DOHH2 (cell line): ENCODE measurements at regions not wholly inside any gene's neighbourhood (a gene's known extent, or its start where the extent isn't known, plus 50 kb on each side); places are given as distances from the start of the nearest gene placed in this dataset.

Experiments used
- CTCF ChIP-seq: fragments of 200-600 bp; sonication (generic); IDR thresholded peaks from one replicate; pipeline ENCODE4 v1.5.1; 2014; ENCODE audit warnings: antibody characterized with exemption, mild to moderate bottlenecking, low read depth, low read length; ENCODE audit not compliant: poor library complexity, severe bottlenecking
- EZH2phosphoT487 ChIP-seq: fragments of 200-600 bp; sonication (generic); IDR thresholded peaks from 2 replicates; pipeline ENCODE4 v1.6.1; 2017; ENCODE audit warnings: borderline replicate concordance, mild to moderate bottlenecking, antibody characterized with exemption, low read length, moderate library complexity, mixed read lengths

- no peak for TF ChIP-seq CTCF
- TF ChIP-seq EZH2phosphoT487 = no peak
Observed at GRCh38 chr5:53427965-53428364, 52.5 kb upstream of the FST start.
